KG1 (cell line): ENCODE measurements at regions not wholly inside any gene's neighbourhood (a gene's known extent, or its start where the extent isn't known, plus 50 kb on each side); places are given as distances from the start of the nearest gene placed in this dataset.

Source experiments
- DNase-seq: peaks from one replicate; lab custom pipeline; 2025; lab: John Stamatoyannopoulos, UW

DNA sequence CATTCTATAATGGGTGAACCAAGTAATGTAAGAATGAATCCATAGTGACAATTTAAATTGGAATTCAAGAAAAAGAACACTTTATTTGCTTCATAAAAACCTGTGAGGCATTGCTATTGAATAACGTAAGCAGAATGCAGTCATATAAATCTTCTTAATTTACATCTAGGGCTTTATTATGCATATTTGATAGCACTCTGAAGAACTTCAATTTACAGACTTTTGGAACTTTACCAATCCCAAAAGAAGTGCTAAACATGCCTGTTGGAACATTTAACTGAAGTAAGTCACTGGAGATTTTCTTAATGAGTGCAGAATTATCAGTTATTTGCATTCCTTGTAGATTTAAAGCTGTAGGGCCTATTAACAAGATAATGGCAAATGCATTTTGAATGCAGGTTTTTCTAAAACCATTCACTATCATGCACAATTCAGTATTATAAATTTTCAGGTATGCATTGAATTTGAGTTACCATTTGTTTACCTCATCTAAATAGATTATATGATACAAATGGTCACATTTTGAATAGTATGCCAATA is 1181.2 kb downstream of the ARAP2 start:
- no peak for DNase-seq

DNA sequence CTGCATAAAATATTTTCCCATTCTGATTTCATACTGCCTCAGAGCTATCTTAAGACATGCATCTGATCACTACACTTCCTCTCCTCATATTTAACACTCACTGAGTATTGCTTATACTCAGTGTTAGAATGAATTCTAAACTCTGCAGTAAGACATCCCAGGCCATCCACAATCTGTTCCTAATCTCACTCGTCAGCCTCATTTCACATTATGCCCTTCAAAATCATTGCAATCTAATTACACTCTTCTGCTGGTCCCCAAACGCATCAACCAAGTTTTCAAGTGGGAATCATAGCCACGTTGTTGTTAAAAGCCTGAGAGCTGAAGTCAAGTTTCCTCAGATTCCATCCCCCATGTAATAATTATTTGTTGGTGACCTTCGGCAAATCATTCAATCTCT is 1177.9 kb downstream of the ARAP2 start:
- DNase-seq: no peak

DNA sequence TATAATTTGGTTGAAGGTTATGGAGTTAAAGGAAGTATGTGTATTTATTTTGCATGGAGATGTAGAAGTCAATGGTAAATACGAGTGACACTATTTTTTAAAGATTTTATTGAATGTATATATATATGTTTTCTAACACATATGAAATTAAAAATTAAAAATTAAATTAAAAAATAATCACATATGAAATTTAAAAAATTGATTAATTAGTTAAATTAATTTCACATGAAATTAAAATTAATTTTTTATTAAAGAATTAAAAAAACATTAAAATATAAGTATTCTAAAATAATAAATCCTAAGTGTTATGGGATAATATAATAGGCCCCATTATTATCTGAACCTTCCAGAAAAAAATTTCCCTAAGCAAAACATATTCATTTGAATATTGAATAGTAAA is 1163.5 kb downstream of the ARAP2 start:
- no peak for DNase-seq

- DNase-seq: no peak
Measured at GRCh38 chr4:35087218-35087617, 1157.1 kb downstream of the ARAP2 start.

DNA sequence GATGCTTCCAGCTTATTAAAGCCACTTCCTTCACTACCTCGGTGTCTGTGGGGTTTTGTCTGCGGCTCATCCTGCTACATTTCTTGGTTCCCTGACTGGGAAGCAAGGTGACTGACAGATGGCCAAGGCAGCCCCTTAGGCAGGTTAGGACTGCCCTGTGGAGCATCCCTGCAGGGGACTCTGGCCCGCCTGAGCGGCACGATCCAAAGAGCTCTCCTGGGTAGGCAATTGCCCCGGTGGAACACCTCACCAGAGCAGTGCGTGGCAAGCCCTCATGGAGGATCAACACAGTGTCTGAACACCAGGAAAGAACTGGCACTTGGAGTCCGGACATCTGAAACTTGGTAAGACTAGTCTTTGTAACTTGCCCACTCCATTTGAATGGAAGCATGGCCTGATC is 1143.4 kb downstream of the ARAP2 start:
- DNase-seq: no peak

- DNase-seq: no peak
Measured at GRCh38 chr4:35102066-35102465, 1142.2 kb downstream of the ARAP2 start.

- no peak for DNase-seq
Measured at GRCh38 chr4:35105486-35105885, 1138.8 kb downstream of the ARAP2 start.

DNA sequence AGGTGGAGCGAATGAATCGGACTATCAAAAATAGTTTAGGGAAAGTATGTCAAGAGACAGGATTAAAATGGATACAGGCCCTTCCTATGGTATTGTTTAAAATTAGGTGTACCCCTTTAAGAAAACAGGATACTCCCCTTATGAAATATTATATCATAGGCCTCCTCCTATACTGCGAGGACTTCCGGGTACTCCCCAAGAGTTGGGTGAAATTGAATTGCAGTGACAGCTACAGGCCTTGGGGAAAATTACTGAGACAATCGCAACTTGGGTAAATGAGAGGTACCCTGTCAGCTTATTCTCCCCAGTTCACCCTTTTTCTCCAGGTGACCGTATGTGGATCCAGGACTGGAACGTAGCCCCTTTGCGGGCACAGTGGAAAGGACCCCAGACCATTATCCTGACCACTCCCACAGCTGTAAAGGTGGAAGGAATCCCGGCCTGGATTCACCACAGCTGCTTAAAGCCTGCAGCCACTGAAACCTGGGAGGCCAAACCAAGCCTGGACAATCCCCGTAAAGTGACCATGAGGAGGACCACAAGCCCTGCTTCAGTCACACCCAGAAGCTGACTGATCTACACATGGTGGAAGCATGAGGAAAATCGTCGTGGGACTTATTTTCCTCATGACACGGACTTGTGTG is 1138.1 kb downstream of the ARAP2 start:
- DNase-seq: no peak

GRCh38 chr4:35124106-35124505 is 1120.2 kb downstream of the ARAP2 start:
- DNase-seq: no peak

GRCh38 chr4:35125995-35126712 is 1118.2 kb downstream of the ARAP2 start:
- DNase-seq: no peak

DNA sequence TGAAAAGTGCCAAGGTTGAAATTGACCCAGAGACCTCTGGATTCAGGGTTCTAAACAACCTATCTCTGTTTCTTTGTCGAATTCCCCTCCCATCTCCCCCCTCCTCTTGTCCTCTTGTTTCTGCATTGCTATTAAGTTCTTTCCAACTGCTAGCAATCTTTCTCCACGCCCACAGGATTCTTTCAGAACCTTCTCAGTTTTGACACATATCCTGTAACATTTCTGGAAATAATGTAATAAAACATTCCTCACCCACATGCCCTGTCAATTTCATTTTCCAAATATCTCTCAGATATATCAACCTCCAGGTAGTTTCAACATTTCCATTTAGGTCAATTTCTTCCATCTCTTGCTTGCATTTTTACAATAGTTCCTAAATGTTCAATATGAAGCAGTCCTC is 1105.9 kb downstream of the ARAP2 start:
- no peak for DNase-seq

- DNase-seq: no peak
Measured at GRCh38 chr4:35147761-35148160, 1096.6 kb downstream of the ARAP2 start.

DNA sequence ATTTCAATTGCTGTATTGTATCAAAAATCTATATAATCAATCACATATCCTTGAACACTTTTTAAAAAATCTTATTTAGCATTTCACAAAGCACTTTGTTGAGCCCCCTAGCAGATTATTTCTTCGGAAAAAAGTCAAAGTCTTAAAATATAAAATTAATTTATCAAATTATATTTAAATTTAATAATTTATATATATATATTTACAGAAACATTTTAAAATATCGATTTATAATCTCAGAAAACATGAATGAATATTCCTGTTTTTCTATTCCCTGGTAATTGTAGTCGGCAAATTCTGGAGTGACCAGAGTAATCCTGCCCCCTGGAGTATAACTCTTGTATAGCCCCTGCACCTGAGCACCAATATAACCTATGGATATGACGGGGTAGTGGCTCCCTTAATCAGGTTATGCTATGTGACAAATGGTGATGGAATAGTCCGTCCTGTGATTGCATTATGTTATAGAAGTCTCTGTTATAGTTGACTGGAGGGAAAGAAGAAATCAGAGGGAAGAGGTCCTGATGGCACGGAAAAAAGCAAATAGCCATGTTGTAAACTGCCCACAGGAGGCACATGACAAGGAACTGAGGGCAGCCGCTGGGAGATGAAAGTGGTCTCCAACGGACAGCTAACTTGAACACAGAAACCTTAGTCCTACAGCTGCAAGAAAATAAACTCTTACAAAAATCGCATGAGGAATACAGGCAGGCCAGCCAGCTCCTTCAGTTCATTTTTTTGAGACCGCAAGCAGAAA is 1092.3 kb downstream of the ARAP2 start:
- no peak for DNase-seq

DNA sequence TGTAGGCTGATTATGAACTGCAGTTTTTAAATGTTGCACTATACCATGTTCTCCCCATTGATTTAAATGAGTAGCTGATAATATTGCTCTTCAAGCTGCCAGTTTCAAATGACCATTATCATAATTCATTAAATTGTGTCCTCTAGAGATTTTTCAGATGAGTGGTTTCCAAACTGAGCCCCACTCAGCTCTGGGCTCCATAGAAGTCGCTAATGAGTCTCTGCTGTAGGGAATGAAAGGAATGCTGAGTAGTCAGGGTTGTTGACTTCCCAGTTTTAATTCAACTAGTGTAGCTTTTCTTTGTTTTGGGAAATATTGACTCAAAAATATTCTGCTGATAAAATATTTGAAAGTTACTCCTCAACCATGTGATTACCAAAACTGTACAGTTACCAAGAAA is 1081.1 kb downstream of the ARAP2 start:
- DNase-seq: no peak

GRCh38 chr4:35164063-35164462 is 1080.3 kb downstream of the ARAP2 start:
- DNase-seq: no peak

- DNase-seq: no peak
Measured at GRCh38 chr4:35166466-35166865, 1077.8 kb downstream of the ARAP2 start.

GRCh38 chr4:35167385-35167784 is 1076.9 kb downstream of the ARAP2 start:
- DNase-seq: no peak

GRCh38 chr4:35175487-35175886 is 1068.8 kb downstream of the ARAP2 start:
- DNase-seq: no peak

- no peak for DNase-seq
Measured at GRCh38 chr4:35175894-35176293, 1068.4 kb downstream of the ARAP2 start.

DNA sequence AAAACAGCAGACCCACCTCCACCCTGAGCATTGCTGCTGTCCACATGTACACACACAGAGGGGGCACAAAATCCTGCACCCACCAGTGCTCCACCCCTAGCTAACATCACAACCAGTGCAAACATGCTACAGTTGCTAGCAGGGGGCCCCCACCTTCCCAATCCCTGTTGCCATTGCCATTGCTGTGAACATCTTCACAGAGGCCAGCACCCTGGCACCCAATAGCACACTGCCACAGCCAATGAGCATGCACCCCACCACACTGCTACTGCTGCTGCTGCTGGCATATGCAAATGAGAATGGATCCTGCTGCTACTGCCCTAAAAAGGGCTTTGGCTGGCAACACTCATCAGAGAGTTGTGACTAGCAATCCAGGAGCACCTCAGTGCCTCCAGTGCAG is 1061.9 kb downstream of the ARAP2 start:
- no peak for DNase-seq

- no peak for DNase-seq
Measured at GRCh38 chr4:35189988-35190613, 1054.2 kb downstream of the ARAP2 start.

DNA sequence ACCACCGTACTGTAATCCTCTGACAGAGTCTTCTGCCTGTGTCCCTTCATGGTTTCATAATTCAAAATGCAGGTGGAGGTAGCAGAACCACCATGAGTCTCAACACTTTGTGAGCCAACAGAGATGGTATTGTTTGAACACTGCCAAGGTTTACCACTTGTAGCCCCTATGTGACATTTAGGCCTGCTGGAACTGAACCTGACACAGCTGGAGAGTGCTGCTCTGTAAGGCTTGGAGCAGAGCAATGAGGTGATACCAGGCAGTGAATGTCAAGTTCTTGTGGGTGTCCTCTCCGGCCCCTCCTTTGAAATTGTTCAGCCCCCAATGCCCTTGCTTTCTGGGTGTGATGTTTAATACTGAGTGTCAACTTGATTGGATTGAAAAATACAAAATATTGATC is 1042.9 kb downstream of the ARAP2 start:
- DNase-seq: no peak
